ENCODE measurements at regions not wholly inside any gene's neighbourhood (a gene's known extent, or its start where the extent isn't known, plus 50 kb on each side); places are given as distances from the start of the nearest gene placed in this dataset.

DNA sequence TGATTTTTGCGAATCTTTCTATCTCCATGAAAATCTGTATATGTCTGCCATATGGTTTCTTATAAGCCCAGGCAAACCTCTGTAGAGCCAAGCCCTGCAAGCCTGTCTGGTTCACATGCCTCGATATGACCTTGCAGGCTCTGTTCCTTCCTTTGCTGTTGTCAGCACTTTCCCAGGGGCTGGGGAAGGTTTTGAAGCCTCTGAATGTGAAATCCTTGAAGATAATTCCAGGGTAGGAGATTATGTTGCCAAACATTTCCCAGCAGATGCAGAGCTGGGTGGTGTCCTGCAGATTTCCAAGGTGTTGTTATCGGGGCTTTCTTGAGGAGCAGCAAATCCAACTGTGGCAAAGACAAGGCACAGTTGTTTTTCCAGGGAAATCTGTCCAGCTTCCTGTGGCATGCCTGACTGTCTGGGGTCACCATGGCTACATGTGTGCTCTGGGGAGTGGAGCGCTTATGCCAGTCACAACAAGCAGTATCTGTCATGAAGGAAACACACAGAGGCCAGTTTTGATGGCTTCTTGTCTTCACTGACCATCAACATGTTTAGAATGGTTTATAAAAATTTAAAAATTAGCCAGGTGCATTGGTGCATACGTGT lies 60.7 kb upstream of the RPS23 start:
- no peaks in the 10 kb centered on the region for H3K9me3 Mint-ChIP-seq
- CTCF ChIA-PET: interaction anchor here (5.1 kb wide), 1 partner anchor 12 kb away, joined by 24 read pairs; no protein-coding TSS in a partner anchor
- POLR2A ChIA-PET: interaction anchor here (0.6 kb wide), 1 partner anchor 834 kb away, joined by 4 read pairs; no protein-coding TSS in a partner anchor
- intact Hi-C loops (cut with micrococcal nuclease): no loop called here
- H3K27ac Mint-ChIP-seq: no peak overlapping the region
- H3K4me3 Mint-ChIP-seq: no peak overlapping the region
- TF ChIP-seq, protein P1, sequence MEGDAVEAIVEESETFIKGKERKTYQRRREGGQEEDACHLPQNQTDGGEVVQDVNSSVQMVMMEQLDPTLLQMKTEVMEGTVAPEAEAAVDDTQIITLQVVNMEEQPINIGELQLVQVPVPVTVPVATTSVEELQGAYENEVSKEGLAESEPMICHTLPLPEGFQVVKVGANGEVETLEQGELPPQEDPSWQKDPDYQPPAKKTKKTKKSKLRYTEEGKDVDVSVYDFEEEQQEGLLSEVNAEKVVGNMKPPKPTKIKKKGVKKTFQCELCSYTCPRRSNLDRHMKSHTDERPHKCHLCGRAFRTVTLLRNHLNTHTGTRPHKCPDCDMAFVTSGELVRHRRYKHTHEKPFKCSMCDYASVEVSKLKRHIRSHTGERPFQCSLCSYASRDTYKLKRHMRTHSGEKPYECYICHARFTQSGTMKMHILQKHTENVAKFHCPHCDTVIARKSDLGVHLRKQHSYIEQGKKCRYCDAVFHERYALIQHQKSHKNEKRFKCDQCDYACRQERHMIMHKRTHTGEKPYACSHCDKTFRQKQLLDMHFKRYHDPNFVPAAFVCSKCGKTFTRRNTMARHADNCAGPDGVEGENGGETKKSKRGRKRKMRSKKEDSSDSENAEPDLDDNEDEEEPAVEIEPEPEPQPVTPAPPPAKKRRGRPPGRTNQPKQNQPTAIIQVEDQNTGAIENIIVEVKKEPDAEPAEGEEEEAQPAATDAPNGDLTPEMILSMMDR (IDR thresholded peaks at IDR 0.05): no peak
- peaks cover 10% of the 10 kb centered on the region for H3K27me3 Mint-ChIP-seq
- H3K4me1 Mint-ChIP-seq (ENCODE audit: low read depth): no peaks in the 10 kb centered on the region
- ATAC-seq (no peak), DNase-seq (no peak)
- no peaks in the 10 kb centered on the region for H3K36me3 Mint-ChIP-seq (ENCODE audit: low read depth)

DNA sequence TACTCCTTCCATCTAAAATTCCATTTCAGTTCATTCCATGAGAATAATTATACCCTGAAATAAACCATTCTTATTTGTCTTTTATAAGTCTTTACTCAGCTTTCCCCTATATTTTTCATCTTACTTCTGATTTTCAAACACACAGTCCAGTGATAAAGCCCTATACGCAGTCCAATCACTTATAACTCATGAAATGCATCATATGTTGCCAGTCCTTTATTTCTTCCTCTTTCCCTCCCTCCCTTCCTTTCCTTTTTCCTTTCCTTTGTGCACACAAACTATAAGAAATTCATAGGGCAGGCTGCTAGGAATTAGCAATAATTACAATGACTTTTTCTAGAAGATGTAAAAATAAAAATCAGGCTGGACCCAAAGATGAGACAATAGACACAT lies 58.8 kb upstream of the RPS23 start:
- TF ChIP-seq, protein P1 (IDR thresholded peaks at IDR 0.05): no peak
- ATAC-seq: no peak
- Mint-ChIP-seq H3K36me3 (ENCODE audit: low read depth) (no peaks in the 10 kb centered on the region), H3K27ac (no peak overlapping the region), H3K9me3 (no peaks in the 10 kb centered on the region), H3K4me3 (no peak overlapping the region), H3K4me1 (ENCODE audit: low read depth) (no peaks in the 10 kb centered on the region), H3K27me3 (peaks cover 10% of the 10 kb centered on the region)
- no peak for DNase-seq
- ChIA-PET POLR2A (no interaction called here), CTCF (interaction anchor here (5.1 kb wide), 1 partner anchor 14 kb away, joined by 24 read pairs; no protein-coding TSS in a partner anchor)
- intact Hi-C loops (cut with micrococcal nuclease): no loop called here

DNA sequence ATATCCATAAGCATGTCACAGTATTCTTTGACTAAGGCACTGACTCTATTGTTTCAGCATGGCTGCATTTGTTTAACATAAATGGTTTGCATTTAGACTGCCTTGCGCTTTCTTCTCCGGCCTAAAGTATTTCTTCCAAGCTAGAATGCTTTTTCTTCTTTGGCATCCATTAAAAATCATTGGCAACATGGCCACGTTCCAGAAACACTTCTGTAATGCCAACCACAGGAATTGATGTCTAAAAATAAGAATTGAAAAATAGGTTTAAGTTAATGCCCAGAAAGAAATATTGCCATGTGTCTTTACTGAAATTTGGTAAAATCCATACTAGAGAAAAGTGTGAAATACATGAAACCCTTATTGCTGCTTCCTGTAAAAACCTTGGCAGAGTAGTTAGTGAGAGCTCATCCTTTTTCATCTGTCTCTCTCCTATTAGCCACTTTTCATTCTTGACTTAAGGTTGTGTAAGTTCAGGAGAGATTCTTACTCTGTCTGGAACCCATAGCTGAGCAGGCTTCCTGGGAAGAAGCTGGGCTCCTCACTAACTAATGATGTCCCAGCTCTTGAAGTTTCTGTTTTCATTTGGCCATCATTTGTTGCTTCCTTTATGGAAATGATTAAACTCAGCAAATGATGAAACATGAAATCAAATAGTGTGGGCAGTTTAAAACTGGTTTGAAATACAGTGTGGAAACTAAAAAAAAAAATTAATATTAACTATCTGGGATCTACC lies 58.2 kb upstream of the RPS23 start:
- ATAC-seq (no peak), DNase-seq (no peak)
- POLR2A ChIA-PET: no interaction called here
- Mint-ChIP-seq H3K9me3 (no peaks in the 10 kb centered on the region), H3K4me1 (ENCODE audit: low read depth) (no peaks in the 10 kb centered on the region), H3K27ac (no peak overlapping the region), H3K36me3 (ENCODE audit: low read depth) (no peaks in the 10 kb centered on the region), H3K4me3 (no peak overlapping the region), H3K27me3 (peaks cover 5% of the 10 kb centered on the region)
- CTCF ChIA-PET: interaction anchor here (5.1 kb wide), 1 partner anchor 14 kb away, joined by 24 read pairs; no protein-coding TSS in a partner anchor
- TF ChIP-seq, protein P1 (IDR thresholded peaks at IDR 0.05): no peak
- intact Hi-C loops (cut with micrococcal nuclease): no loop called here

DNA sequence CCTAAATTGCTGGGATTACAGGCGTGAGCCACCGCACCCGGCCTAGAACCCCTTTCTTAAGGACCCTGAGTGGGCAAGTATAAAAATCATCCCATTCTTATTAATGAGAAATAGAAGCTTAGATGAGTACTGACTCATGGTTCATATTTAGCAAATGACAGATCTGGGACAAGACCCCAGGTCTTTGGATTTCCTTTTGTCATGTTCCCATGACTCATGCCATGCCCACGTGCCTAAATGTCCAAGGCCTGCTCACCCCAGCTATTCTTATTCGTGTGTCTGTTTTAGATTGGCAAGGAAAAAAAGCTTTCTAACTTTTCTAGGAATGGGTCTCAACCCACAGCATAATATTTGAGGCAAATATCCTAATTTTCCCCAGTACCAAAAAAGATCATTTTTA lies 57.7 kb upstream of the RPS23 start:
- H3K9me3 Mint-ChIP-seq: no peaks in the 10 kb centered on the region
- TF ChIP-seq, protein P1 (IDR thresholded peaks at IDR 0.05): no peak
- ATAC-seq: no peak
- H3K4me3 Mint-ChIP-seq: no peak overlapping the region
- DNase-seq: no peak
- H3K27ac Mint-ChIP-seq: no peak overlapping the region
- ChIA-PET POLR2A (no interaction called here), CTCF (interaction anchor here (5.1 kb wide), 1 partner anchor 15 kb away, joined by 24 read pairs; no protein-coding TSS in a partner anchor)
- H3K36me3 Mint-ChIP-seq (ENCODE audit: low read depth): no peaks in the 10 kb centered on the region
- intact Hi-C loops (cut with micrococcal nuclease): no loop called here
- H3K4me1 Mint-ChIP-seq (ENCODE audit: low read depth): no peaks in the 10 kb centered on the region
- H3K27me3 Mint-ChIP-seq: peaks cover 4% of the 10 kb centered on the region

DNA sequence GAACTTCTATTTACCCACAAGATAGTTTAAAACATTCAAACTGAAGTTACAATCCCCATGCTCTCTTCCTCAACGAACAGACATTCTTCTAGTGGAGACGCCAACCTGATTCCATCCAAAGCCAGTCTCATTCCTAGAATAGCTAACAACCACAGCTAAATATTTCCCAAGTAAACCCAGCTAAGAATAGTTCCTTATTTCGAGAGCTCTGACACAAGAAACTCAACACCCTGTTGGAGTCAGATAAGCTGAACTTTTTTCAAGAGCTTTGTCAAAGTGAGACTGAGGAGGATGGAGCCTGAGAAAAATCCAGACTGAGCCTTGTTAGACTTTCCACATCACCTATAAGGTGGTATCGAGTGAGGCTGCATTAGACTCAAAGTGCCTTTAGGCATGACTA lies 56.7 kb upstream of the RPS23 start:
- H3K4me1 Mint-ChIP-seq (ENCODE audit: low read depth): no peaks in the 10 kb centered on the region
- intact Hi-C loops (cut with micrococcal nuclease): no loop called here
- H3K9me3 Mint-ChIP-seq: no peaks in the 10 kb centered on the region
- TF ChIP-seq, protein P1 (IDR thresholded peaks at IDR 0.05): no peak
- CTCF ChIA-PET: interaction anchor here (0.9 to 5.1 kb wide), 2 partner anchors 16 to 65 kb away, joined by 3 to 24 read pairs; no protein-coding TSS in a partner anchor
- DNase-seq (no peak), ATAC-seq (no peak)
- no peak overlapping the region for H3K27ac Mint-ChIP-seq
- no peaks in the 10 kb centered on the region for H3K36me3 Mint-ChIP-seq (ENCODE audit: low read depth)
- POLR2A ChIA-PET: no interaction called here
- peaks cover 1% of the 10 kb centered on the region for H3K27me3 Mint-ChIP-seq
- H3K4me3 Mint-ChIP-seq: no peak overlapping the region
